DMS79 (cell line): ENCODE measurements at regions not wholly inside any gene's neighbourhood (a gene's known extent, or its start where the extent isn't known, plus 50 kb on each side); places are given as distances from the start of the nearest gene placed in this dataset.
A peak's percentile ranks its signal among the peaks of the same experiment; 100 is the strongest.
"Not testable (repeated sequence)": the region's sequence is repeated elsewhere in the genome, so short reads cannot be mapped to it uniquely, and the experiment has no call there.

Experiments used
- DNase-seq: peaks from one replicate; lab custom pipeline; 2025; lab: John Stamatoyannopoulos, UW

- no peak for DNase-seq
Measured at GRCh38 chr9:113705306-113705927, 170.7 kb upstream of the ZNF618 start.

GRCh38 chr9:113705928-113706519 is 170.1 kb upstream of the ZNF618 start:
- no peak for DNase-seq

- DNase-seq = no peak
Measured at GRCh38 chr9:113707953-113708695, 168.0 kb upstream of the ZNF618 start.

DNA sequence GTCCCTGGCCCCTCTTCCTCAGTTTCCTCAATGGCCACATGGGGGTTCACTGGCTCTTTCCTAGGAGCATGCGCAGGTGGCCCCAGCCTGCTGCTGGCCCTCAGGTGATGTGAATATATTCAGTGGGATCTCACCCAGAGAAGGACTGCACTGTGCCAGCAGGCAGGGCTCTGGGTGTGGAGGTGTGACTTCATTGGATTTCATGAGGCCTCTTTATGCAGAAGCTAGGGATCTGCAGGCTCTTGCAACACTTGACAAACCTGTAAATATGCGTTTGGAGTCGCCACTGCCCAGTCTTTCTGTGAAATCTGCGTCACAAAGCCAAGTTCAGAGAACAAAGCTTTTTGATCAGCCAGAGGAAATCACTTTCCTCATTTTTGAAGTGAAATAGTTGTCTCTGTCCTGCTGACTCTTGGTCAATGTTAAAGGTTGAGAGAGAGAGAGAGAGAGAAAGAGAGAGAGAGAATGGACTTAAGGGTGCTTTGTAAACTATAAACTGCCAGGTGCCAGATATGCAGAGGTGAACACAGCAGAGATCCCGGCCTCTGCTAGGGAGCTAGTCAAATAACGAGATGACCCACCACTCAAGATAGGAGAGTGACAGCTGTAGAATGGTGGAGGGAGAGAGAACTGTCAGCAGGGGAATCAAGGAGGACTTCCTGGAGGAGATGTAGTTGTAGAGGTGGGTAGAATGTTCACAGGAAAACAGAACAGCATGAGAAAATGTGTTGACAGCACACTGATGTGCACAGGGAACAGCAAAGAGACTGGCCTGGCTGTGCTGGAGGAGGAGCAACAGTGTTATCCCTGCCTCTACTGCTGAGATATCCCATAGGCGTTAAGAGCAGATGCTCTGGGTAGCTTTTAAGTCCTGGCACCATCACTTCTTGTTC is 167.0 kb upstream of the ZNF618 start:
- no peak for DNase-seq

DNA sequence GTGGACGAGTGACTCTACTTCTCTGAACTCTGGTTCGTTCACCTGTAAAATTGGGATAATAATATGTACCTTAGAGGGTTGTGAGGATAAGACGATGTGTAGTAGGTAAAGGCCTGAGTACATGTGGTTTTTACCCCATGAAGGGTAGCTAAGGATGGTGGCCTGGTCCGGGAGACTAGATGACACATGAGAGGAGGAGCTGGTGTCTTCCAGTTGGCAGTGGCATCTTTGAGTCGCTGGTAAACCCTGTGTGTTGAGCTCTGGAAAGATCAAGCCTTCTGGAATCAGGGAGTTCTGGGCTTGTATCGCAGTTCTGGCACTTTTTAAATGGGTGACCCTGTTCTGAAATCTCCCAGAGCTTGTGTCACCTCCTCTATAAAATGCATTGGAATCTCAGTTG is 166.4 kb upstream of the ZNF618 start:
- no peak for DNase-seq

DNA sequence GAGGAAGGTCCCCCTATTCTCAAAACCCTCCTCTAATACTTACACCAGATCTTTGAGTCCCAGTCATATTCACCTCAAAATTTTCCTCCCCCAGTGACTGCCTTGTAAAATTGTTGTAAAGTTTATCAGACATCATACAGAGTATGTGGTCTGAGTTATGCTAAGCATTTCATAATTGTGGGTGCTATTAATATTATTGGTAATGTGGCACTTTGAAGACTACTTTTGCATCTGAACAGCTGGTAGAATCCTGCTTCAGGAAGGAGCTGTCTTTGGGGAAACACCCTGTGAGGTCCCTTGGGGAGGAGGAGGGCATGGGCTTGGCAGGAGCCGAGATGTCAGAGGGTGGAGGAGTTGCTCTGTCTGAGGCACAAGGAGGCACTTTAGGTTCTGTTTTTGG is 164.9 kb upstream of the ZNF618 start:
- no peak for DNase-seq

DNA sequence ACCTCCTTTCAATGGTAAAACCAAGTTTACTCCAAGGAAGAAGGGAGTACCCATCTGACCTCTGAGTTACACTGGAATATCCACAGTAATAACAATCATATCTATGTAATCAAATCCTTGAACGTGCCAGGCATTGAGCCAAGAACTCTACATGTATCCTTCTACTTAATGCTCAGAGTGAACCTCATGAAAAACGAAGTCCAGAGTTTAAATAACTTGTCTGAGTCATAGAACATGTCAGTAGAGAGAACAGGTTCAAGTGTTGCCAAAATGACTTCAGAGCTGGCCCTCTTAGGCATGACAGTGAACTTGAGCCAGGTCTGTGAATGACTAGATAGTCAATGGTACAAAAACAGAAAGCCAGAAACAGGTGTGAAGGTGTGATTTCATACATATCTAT is 164.1 kb upstream of the ZNF618 start:
- DNase-seq = peak; percentile 5

DNA sequence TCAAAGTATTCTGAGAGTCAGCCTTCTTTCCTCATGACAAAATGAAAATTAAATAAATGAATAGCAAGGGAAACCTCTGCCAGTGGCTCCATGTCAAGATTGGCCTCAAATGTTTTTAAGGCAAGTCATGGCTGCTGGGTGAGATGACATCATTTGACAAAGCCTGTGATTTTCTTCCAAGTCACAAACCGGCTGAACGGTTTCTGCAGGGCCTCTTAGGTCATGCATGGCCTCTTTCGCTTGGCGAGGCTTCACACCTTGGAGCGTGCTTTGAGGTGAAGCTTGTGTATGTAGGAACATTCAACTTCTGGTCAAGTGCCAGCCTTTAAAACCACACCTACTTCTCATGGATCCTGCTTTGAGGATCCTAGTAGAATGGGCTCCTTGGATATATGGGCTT is 161.0 kb upstream of the ZNF618 start:
- peak; percentile 98 for DNase-seq

DNA sequence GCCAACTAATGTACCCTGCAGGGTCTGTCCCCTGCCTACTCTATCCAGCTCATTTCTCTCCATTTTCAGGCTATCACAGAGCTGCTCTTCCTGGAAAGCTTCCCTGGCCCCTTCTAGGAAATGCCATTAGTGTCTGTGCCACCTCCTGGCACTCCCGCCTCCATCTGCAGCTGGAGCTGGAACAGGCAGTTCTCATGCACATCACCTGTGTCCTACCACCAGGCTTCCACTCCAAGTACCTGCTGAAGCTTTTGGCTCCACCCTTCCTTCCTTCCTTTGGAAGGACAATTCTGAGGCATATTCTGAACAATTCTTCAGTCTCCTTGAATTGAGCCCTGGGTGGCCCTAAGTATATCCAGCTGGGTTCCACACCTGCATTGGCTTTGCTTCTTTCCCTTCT is 156.2 kb upstream of the ZNF618 start:
- DNase-seq = no peak

DNA sequence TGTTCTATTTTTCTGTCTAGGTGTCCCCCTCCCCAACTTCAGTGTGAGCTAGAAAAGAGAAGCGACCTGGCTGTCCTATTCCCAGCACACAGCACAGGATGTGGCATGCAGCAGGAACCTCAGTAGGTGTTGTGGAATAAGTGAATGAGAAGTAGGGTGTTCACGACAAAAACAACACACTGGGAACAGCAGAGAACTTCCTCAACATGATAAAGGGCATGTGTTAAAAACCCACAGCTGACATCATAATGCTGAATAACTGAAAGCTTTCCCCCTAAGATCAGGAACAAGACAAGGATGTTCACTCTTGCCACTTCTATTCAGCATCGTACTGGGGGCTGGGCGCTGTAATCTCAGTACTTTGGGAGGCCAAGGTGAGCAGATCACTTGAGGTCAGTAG is 155.6 kb upstream of the ZNF618 start:
- no peak for DNase-seq

DNA sequence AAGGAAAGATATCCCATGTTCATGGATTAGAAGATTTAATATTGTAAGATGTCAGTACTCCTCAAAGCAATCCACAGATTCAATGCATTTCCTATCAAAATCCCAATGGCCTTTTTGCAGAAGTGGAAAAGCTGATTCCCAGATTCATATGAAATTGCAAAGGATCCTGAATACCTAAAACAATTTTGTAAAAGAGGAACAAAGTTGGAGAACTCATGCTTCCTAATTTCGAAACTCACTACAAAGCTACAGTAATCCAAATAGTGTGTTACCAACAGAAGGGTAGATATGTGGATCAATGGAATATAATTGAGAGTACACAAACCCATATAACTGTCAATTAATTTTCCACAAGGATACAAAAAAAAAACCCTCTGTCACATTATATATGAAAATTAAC is 154.3 kb upstream of the ZNF618 start:
- DNase-seq = no peak

DNA sequence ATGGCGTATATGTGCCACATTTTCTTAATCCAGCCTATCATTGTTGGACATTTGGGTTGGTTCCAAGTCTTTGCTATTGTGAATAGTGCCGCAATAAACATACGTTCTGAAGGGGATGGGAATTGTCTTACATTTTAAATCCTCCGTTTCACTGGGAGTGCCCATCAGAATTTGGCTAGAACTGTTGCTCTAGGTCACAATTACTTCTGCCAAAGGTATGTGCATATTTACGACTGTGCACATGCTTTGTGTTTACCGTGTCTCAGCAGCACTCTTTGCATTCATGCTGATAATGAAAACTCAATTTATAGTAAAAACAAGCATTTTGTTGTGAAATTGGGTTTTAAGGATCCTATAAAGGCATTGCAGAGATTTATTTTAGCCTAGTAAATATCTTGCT is 151.9 kb upstream of the ZNF618 start:
- no peak for DNase-seq

- no peak for DNase-seq
Measured at GRCh38 chr9:113728989-113729388, 147.1 kb upstream of the ZNF618 start.

GRCh38 chr9:113734826-113735225 is 141.3 kb upstream of the ZNF618 start:
- DNase-seq = no peak

GRCh38 chr9:113737517-113738271 is 138.4 kb upstream of the ZNF618 start:
- peak; percentile 8 for DNase-seq

DNA sequence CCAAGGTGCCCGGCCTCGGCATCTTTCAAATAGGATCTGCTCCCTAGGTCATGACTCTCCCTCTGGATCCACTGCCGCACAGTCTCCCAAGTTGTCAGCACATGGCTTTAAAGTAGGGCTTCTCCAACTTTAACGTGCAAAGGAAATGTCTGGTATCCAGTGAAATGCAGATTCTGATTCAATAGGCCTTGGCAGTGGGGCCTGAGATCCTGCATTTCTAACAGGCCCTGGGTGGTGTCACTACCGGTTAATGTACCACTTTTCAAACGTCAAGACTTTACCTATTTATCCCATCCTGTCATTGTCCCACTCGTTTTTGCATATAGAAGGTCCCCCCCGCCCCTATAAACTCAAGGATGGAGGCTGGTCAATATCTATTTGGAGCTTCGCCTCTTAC is 137.6 kb upstream of the ZNF618 start:
- DNase-seq = no peak

DNA sequence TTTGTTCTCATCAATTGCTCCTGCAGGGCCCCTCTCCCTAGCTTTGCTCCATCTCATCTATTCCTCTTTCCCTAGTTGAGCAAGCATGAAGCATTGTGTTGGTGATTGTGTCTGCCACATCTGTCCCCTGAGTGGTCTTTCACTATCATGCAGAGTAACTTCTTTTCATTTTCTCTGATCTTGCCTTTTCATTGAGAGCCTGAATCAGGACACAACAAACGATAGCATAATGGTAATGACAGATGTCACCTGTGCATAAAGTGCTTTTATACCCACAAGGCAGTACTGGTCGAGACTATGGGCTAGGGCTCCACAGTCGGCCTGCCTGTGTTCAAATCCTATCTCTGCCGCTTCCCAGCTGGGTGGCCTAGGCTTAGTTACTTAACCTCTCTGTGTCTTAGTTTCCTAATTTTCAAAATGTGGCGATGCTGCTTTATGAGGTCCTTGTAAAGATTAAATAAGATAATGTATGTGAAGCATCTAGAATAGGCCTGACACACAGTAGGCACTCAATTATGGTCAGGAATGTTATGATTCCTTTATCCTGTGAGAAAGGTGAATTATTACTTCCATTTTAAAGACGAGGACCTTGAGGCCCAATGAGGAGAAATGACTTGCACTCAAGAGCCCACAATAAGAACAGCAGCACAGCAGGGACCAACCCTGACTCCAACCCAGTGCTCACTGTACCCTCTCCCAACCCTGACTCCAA is 137.1 kb upstream of the ZNF618 start:
- no peak for DNase-seq

DNA sequence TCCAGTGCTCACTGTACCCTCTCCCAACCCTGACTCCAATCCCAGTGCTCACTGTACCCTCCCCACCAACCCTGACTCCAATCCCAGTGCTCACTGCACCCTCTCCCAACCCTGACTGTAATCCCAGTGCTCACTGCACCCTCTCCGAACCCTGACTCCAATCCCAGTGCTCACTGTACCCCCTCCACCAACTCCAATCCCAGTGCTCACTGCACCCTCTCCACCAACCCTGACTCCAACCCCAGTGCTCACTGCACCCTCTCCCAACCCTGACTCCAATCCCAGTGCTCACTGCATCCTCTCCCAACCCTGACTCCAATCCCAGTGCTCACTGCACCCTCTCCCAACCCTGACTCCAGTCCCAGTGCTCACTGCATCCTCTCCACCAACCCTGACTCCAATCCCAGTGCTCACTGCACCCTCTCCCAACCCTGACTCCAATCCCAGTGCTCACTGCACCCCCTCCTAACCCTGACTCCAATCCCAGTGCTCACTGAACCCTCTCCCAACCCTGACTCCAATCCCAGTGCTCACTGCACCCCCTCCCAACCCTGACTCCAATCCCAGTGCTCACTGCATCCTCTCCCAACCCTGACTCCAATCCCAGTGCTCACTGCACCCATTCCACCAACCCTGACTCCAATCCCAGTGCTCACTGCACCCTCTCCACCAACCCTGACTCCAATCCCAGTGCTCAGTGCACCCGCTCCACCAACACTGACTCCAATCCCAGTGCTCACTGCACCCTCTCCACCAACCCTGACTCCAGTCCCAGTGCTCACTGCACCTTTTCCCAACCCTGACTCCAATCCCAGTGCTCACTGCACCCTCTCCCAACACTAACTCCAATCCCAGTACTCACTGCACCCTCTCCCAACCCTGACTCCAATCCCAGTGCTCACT is 136.3 kb upstream of the ZNF618 start:
- DNase-seq = not testable (repeated sequence)

DNA sequence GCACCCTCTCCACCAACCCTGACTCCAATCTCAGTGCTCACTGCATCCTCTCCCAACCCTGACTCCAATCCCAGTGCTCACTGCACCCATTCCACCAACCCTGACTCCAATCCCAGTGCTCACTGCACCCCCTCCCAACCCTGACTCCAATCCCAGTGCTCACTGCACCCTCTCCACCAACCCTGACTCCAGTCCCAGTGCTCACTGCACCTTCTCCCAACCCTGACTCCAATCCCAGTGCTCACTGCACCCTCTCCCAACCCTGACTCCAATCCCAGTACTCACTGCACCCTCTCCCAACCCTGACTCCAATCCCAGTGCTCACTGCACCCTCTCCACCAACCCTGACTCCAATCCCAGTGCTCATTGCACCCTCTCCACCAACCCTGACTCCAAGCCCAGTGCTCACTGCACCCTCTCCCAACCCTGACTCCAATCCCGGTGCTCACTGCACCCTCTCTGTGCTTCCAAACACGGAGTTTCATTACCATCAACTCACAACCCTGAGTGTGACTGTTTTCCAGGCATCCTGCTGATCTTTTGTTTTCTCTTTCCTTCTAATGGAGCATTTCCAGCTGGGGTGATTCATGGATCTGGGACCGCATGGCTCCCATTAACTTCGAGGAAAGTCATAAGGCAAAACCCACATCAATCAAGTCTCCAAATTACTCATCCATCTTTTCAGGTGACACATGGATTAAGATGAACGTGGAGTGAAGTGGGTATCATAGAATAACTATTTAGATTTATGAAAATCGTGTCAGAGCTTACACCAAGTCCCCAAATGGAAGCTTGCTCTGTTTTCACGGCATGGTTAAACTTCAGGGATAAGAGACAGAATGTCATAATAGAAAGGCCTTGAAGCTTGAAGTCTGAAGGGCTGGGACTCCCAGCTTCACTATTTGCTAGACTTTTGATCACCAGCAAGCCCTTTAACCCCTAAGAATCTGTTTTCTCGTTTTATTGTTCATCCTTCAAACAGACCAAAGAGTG is 135.3 kb upstream of the ZNF618 start:
- not testable (repeated sequence) for DNase-seq
